ENCODE measurements at regions not wholly inside any gene's neighbourhood (a gene's known extent, or its start where the extent isn't known, plus 50 kb on each side); places are given as distances from the start of the nearest gene placed in this dataset.

- Mint-ChIP-seq H3K9me3 (peaks cover 1 to 4% of the 10 kb centered on the region in 2 experiments; a peak in 3 of 5 replicates), H3K4me1 (no peaks in the 10 kb centered on the region; a peak in 1 of 4 replicates), H3K36me3 (ENCODE audit: insufficient read depth in 1 of 3, low read depth in 3 of 3) (peaks cover 0 to 3% (median 0%) of the 10 kb centered on the region in 3 experiments; a peak in 2 of 7 replicates)
Measured at GRCh38 chr5:6026766-6027406, 351.5 kb downstream of the MED10 start.

More at GRCh38 chr5:6026766-6027406, 351.5 kb downstream of the MED10 start:
- Histone ChIP-seq H3K79me1 (ENCODE audit: insufficient read depth, low read depth, low read length, poor library complexity, severe bottlenecking) (no peaks in the 10 kb centered on the region), H3K18ac (ENCODE audit: insufficient read length, low read depth, low read length) (no peak overlapping the region), H4K5ac (ENCODE audit: insufficient read length, low read depth, low read length) (no peak overlapping the region), H4K20me1 (ENCODE audit: control insufficient read depth, insufficient read depth, insufficient read length) (no peaks in the 10 kb centered on the region), H3K4me2 (ENCODE audit: insufficient read depth, insufficient read length, low read length) (no peak overlapping the region), H3K4ac (ENCODE audit: low read depth, low read length) (no peak overlapping the region), H3K56ac (ENCODE audit: insufficient read length, low read depth, low read length) (no peak overlapping the region), H2BK20ac (ENCODE audit: low read depth, low read length, poor library complexity, severe bottlenecking) (no peak overlapping the region), H3K79me2 (ENCODE audit: insufficient read depth, low read length) (no peaks in the 10 kb centered on the region), H3K27ac (ENCODE audit: insufficient read length, low read depth, low read length) (no peak overlapping the region), H3K14ac (ENCODE audit: insufficient read depth, low read length) (no peak overlapping the region), H2BK120ac (ENCODE audit: low read depth, low read length, poor library complexity, severe bottlenecking) (no peak overlapping the region), H3K27me3 (ENCODE audit: insufficient read depth, low read length) (no peaks in the 10 kb centered on the region), H2AFZ (ENCODE audit: low read length) (no peak overlapping the region), H3K23me2 (ENCODE audit: insufficient read length, low read depth, low read length, poor library complexity, severe bottlenecking) (no peaks in the 10 kb centered on the region), H3K9me3 (ENCODE audit: control insufficient read depth, low read depth, low read length) (no peaks in the 10 kb centered on the region), H4K8ac (replicated peaks; ENCODE audit: insufficient read length, low read depth, low read length) (no peak overlapping the region), H3T11ph (ENCODE audit: low read length) (no peak overlapping the region), H3K4me1 (ENCODE audit: insufficient read depth, low read length) (no peaks in the 10 kb centered on the region), H4K91ac (ENCODE audit: insufficient read length, low read depth, low read length) (no peak overlapping the region), H2AK5ac (ENCODE audit: insufficient read length, low read length) (no peak overlapping the region), H2BK15ac (ENCODE audit: low read depth, low read length) (no peak overlapping the region), H3K23ac (ENCODE audit: insufficient read length, low read depth, low read length) (no peak overlapping the region), H3K9ac (ENCODE audit: extremely low read depth, insufficient read length, low read length) (no peak overlapping the region), H2BK12ac (ENCODE audit: insufficient read length, low read depth, low read length) (no peak overlapping the region), H2BK5ac (ENCODE audit: insufficient read length, low read length) (no peak overlapping the region)
- TF ChIP-seq, protein P1, sequence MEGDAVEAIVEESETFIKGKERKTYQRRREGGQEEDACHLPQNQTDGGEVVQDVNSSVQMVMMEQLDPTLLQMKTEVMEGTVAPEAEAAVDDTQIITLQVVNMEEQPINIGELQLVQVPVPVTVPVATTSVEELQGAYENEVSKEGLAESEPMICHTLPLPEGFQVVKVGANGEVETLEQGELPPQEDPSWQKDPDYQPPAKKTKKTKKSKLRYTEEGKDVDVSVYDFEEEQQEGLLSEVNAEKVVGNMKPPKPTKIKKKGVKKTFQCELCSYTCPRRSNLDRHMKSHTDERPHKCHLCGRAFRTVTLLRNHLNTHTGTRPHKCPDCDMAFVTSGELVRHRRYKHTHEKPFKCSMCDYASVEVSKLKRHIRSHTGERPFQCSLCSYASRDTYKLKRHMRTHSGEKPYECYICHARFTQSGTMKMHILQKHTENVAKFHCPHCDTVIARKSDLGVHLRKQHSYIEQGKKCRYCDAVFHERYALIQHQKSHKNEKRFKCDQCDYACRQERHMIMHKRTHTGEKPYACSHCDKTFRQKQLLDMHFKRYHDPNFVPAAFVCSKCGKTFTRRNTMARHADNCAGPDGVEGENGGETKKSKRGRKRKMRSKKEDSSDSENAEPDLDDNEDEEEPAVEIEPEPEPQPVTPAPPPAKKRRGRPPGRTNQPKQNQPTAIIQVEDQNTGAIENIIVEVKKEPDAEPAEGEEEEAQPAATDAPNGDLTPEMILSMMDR (conservative IDR thresholded peaks at IDR 0.05) = no peak
- Mint-ChIP-seq H3K27me3 (ENCODE audit: low read depth) (no peaks in the 10 kb centered on the region), H3K4me3 (no peak overlapping the region), H3K27ac (no peak overlapping the region)
- no CpG with 5 or more reads among the region's 5 CpGs for WGBS (ENCODE audit: extremely low coverage, insufficient read length, low lambda C conversion rate)
- DNase-seq = no peak
